BE2C (cell line): ENCODE measurements at regions not wholly inside any gene's neighbourhood (a gene's known extent, or its start where the extent isn't known, plus 50 kb on each side); places are given as distances from the start of the nearest gene placed in this dataset.

ENCODE experiments used
- DNase-seq: peaks from one replicate; pipeline ENCODE4 v3.0.0-alpha.2; 2020
- H3K27me3 ChIP-seq: fragments of 250-450 bp; sonication (Bioruptor Pico); 2 replicates; pipeline ENCODE4 v1.5.1; 2020; ENCODE audit warnings: mild to moderate bottlenecking
- H3K36me3 ChIP-seq: fragments of 250-450 bp; sonication (Bioruptor Pico); 2 replicates; pipeline ENCODE4 v1.5.1; 2020; ENCODE audit warnings: mild to moderate bottlenecking
- H3K4me1 ChIP-seq: fragments of 250-450 bp; sonication (Bioruptor Pico); 2 replicates; pipeline ENCODE4 v1.5.1; 2020
- H3K4me3 ChIP-seq: 2 replicates; pipeline ENCODE4 v1.5.1; 2011; ENCODE audit warnings: low read depth, low read length
- H3K9me3 ChIP-seq: fragments of 250-450 bp; sonication (Bioruptor Pico); 2 replicates; pipeline ENCODE4 v1.5.1; 2020
- TF ChIP-seq, protein P1 (sequence below): IDR thresholded peaks from 2 replicates; pipeline ENCODE4 v1.5.1; 2012; ENCODE audit warnings: mild to moderate bottlenecking, low read depth, low read length

DNA sequence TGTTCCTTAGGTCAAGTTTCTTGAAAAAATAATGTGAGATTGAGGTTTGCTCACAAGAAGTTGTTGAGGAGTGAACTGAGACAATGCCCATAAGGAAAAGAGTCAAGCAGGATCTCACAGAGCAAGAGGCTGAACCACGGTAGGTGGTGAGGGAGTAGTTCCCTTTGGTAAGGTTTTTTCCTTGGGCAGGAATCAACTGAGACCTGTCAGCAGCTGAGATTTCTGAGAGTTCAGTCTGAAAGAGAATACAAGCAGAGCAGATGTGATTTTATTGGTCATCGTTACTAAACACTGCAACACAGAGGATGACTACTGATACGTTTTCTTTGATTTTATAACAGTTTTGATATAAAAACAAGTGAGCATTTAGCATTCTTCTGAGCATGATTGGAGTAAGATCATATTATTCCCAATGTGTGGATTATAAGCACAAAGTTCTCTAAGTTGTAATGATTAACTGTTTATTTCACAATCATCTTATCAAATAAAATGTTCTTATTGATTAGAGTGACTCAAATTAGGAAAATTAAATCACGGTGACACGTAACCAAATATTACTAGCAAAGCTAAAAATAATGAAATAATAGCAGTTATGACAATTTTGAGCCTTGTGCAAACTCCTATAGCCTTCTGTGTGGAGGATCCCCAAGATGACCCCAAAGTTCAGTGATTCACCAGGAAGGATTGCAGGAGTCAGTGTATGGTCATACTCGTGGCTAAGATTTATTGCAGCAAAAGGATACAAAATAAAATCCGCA is 346.2 kb upstream of the ZNF717 start:
- Histone ChIP-seq H3K4me3 (no peak overlapping the region), H3K4me1 (no peaks in the 10 kb centered on the region), H3K27me3 (no peaks in the 10 kb centered on the region), H3K9me3 (no peaks in the 10 kb centered on the region), H3K36me3 (no peaks in the 10 kb centered on the region)
- TF ChIP-seq, protein P1, sequence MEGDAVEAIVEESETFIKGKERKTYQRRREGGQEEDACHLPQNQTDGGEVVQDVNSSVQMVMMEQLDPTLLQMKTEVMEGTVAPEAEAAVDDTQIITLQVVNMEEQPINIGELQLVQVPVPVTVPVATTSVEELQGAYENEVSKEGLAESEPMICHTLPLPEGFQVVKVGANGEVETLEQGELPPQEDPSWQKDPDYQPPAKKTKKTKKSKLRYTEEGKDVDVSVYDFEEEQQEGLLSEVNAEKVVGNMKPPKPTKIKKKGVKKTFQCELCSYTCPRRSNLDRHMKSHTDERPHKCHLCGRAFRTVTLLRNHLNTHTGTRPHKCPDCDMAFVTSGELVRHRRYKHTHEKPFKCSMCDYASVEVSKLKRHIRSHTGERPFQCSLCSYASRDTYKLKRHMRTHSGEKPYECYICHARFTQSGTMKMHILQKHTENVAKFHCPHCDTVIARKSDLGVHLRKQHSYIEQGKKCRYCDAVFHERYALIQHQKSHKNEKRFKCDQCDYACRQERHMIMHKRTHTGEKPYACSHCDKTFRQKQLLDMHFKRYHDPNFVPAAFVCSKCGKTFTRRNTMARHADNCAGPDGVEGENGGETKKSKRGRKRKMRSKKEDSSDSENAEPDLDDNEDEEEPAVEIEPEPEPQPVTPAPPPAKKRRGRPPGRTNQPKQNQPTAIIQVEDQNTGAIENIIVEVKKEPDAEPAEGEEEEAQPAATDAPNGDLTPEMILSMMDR: no peak
- DNase-seq: no peak

GRCh38 chr3:76132154-76132470 is 346.8 kb upstream of the ZNF717 start:
- Histone ChIP-seq H3K4me3 (no peak overlapping the region), H3K9me3 (no peaks in the 10 kb centered on the region), H3K36me3 (no peaks in the 10 kb centered on the region), H3K27me3 (no peaks in the 10 kb centered on the region), H3K4me1 (no peaks in the 10 kb centered on the region)
- TF ChIP-seq, protein P1: no peak
- no peak for DNase-seq

- Histone ChIP-seq H3K27me3 (no peaks in the 10 kb centered on the region), H3K36me3 (no peaks in the 10 kb centered on the region), H3K4me3 (no peak overlapping the region), H3K4me1 (no peaks in the 10 kb centered on the region; the same call in 1 of the 2 replicates), H3K9me3 (no peaks in the 10 kb centered on the region)
- TF ChIP-seq, protein P1: no peak
- DNase-seq: no peak
Measured at GRCh38 chr3:76134166-76134565, 348.8 kb upstream of the ZNF717 start.

- no peaks in the 10 kb centered on the region for H3K9me3 ChIP-seq
- TF ChIP-seq, protein P1: no peak
- no peak for DNase-seq
- H3K4me1 ChIP-seq: peaks cover 9% of the 10 kb centered on the region; the same call in 1 of the 2 replicates
- no peaks in the 10 kb centered on the region for H3K27me3 ChIP-seq
- H3K4me3 ChIP-seq: no peak overlapping the region
- H3K36me3 ChIP-seq: no peaks in the 10 kb centered on the region
Measured at GRCh38 chr3:76138921-76139320, 353.6 kb upstream of the ZNF717 start.

DNA sequence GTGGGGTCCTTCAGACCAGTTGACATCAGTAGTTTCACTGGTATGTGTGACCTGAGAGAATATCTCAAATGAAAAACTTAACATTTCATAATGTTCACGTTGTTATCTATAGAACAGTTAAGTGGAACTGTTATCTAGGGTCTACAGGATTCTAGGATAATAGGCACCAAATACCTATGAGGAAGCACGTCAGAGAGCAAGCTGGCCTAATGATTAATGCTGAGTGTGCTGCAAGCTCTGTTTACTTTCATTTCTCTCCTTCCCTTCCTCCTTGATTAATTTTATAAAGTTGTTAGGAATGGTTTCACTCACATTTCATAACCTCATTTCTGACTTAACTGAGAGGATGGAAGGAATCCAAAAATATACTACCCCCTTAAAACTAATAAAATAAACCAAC is 362.5 kb upstream of the ZNF717 start:
- no peaks in the 10 kb centered on the region for H3K27me3 ChIP-seq
- no peaks in the 10 kb centered on the region for H3K36me3 ChIP-seq
- TF ChIP-seq, protein P1: no peak
- H3K9me3 ChIP-seq: no peaks in the 10 kb centered on the region; the same call in 1 of the 2 replicates
- peaks cover 20% of the 10 kb centered on the region for H3K4me1 ChIP-seq
- H3K4me3 ChIP-seq: no peak overlapping the region
- DNase-seq: no peak

- Histone ChIP-seq H3K4me1 (peaks cover 24% of the 10 kb centered on the region), H3K27me3 (no peaks in the 10 kb centered on the region), H3K9me3 (no peaks in the 10 kb centered on the region; the same call in 1 of the 2 replicates), H3K36me3 (no peaks in the 10 kb centered on the region), H3K4me3 (no peak overlapping the region)
- TF ChIP-seq, protein P1: no peak
- peak; percentile 93 for DNase-seq
Measured at GRCh38 chr3:76152028-76152427, 366.7 kb upstream of the ZNF717 start.
